Osteoblast (primary cell): ENCODE measurements at regions not wholly inside any gene's neighbourhood (a gene's known extent, or its start where the extent isn't known, plus 50 kb on each side); places are given as distances from the start of the nearest gene placed in this dataset.

Experiments used
- DNase-seq: peaks from one replicate; pipeline ENCODE4 v3.0.0; 2011; ENCODE audit warnings: low spot score, mixed read lengths; ENCODE audit not compliant: insufficient read length; ENCODE audit errors: missing footprints
- H2AFZ ChIP-seq: 2 replicates; pipeline ENCODE4 v1.6.0; 2011; ENCODE audit warnings: mild to moderate bottlenecking, low read length
- H3K27ac ChIP-seq: 2 replicates; pipeline ENCODE4 v1.5.1; 2011; ENCODE audit warnings: mild to moderate bottlenecking, low read depth, low read length, moderate library complexity
- H3K27me3 ChIP-seq: 2 replicates; pipeline ENCODE4 v1.6.0; 2012; ENCODE audit warnings: mild to moderate bottlenecking, control low read depth, inconsistent platforms, low read length, moderate library complexity; ENCODE audit not compliant: insufficient read depth
- H3K36me3 ChIP-seq: 2 replicates; pipeline ENCODE4 v1.5.1; 2011; ENCODE audit warnings: mild to moderate bottlenecking, low read length, control low read depth, moderate library complexity; ENCODE audit not compliant: insufficient read depth
- H3K4me1 ChIP-seq: 2 replicates; pipeline ENCODE4 v1.5.1; 2011; ENCODE audit warnings: mild to moderate bottlenecking, low read length, control low read depth, moderate library complexity; ENCODE audit not compliant: insufficient read depth
- H3K4me2 ChIP-seq: 2 replicates; pipeline ENCODE4 v1.6.0; 2011; ENCODE audit warnings: mild to moderate bottlenecking, low read length; ENCODE audit not compliant: insufficient read depth
- H3K4me3 ChIP-seq: fragments of 200-600 bp; sonication (generic); 3 replicates; pipeline ENCODE4 v1.5.1; 2012; ENCODE audit warnings: mild to moderate bottlenecking, low read length, inconsistent platforms; ENCODE audit not compliant: insufficient read depth
- H3K79me2 ChIP-seq: 2 replicates; pipeline ENCODE4 v1.6.0; 2012; ENCODE audit warnings: mild to moderate bottlenecking, low read length, control low read depth, inconsistent platforms; ENCODE audit not compliant: insufficient read depth
- H3K9me3 ChIP-seq: 2 replicates; pipeline ENCODE4 v1.5.1; 2011; ENCODE audit warnings: low read depth, low read length, control low read depth
- H4K20me1 ChIP-seq: 2 replicates; pipeline ENCODE4 v1.6.0; 2012; ENCODE audit warnings: mild to moderate bottlenecking, low read length, control low read depth; ENCODE audit not compliant: insufficient read depth
- CTCF ChIP-seq: IDR thresholded peaks from 2 replicates; pipeline ENCODE4 v1.5.1; 2011; ENCODE audit warnings: mild to moderate bottlenecking, low read depth, low read length, moderate library complexity; ENCODE audit errors: extremely low read depth

- H3K27me3 ChIP-seq = no peaks in the 10 kb centered on the region
- H3K4me3 ChIP-seq = no peak overlapping the region
- DNase-seq = no peak
- H3K79me2 ChIP-seq = no peaks in the 10 kb centered on the region
- no peak for TF ChIP-seq CTCF
- H4K20me1 ChIP-seq = no peaks in the 10 kb centered on the region
- no peaks in the 10 kb centered on the region for H3K4me1 ChIP-seq
- no peak overlapping the region for H3K27ac ChIP-seq
- H3K36me3 ChIP-seq = no peaks in the 10 kb centered on the region
- H3K9me3 ChIP-seq = no peaks in the 10 kb centered on the region
- no peak overlapping the region for H3K4me2 ChIP-seq
- H2AFZ ChIP-seq = no peak overlapping the region
Measured at GRCh38 chr10:57638411-57638810, 629.3 kb downstream of the IPMK start.

- Histone ChIP-seq H3K27ac (no peak overlapping the region), H4K20me1 (no peaks in the 10 kb centered on the region), H3K27me3 (no peaks in the 10 kb centered on the region), H3K79me2 (no peaks in the 10 kb centered on the region), H3K4me2 (no peak overlapping the region), H2AFZ (no peak overlapping the region), H3K9me3 (no peaks in the 10 kb centered on the region), H3K4me3 (no peak overlapping the region), H3K4me1 (no peaks in the 10 kb centered on the region), H3K36me3 (no peaks in the 10 kb centered on the region)
- no peak for DNase-seq
- TF ChIP-seq CTCF = no peak
Measured at GRCh38 chr10:57628592-57629284, 639.0 kb downstream of the IPMK start.

GRCh38 chr10:57627642-57628178 is 640.0 kb downstream of the IPMK start:
- no peak overlapping the region for H3K4me2 ChIP-seq

More at GRCh38 chr10:57627642-57628178, 640.0 kb downstream of the IPMK start:
- Histone ChIP-seq H3K4me1 (no peaks in the 10 kb centered on the region), H3K9me3 (no peaks in the 10 kb centered on the region), H3K27me3 (no peaks in the 10 kb centered on the region), H2AFZ (no peak overlapping the region), H3K27ac (no peak overlapping the region), H3K79me2 (no peaks in the 10 kb centered on the region), H4K20me1 (no peaks in the 10 kb centered on the region), H3K4me3 (no peak overlapping the region), H3K36me3 (no peaks in the 10 kb centered on the region)
- TF ChIP-seq CTCF = no peak
- no peak for DNase-seq
